Astrocyte (in vitro differentiated cells and primary cell): ENCODE measurements at regions not wholly inside any gene's neighbourhood (a gene's known extent, or its start where the extent isn't known, plus 50 kb on each side); places are given as distances from the start of the nearest gene placed in this dataset.

Source experiments
- DNase-seq: peaks from one replicate; pipeline ENCODE4 v3.0.0-alpha.2; 2010; ENCODE audit warnings: low read depth
- FAIRE-seq: peaks from 2 replicates; lab custom pipeline; 2011; peaks lifted over from hg19 to GRCh38; lab: Jason Lieb, UNC
- H2AFZ ChIP-seq: 2 replicates; pipeline ENCODE4 v1.6.0; 2012; ENCODE audit warnings: low read depth, low read length, inconsistent platforms
- H3K27ac ChIP-seq: 2 replicates; pipeline ENCODE4 v1.5.1; 2011; ENCODE audit warnings: low read depth, low read length, inconsistent platforms
- H3K27me3 ChIP-seq: 2 replicates; pipeline ENCODE4 v1.6.0; 2011; ENCODE audit warnings: low read length, inconsistent platforms; ENCODE audit not compliant: insufficient read depth
- H3K36me3 ChIP-seq: 2 replicates; pipeline ENCODE4 v1.5.1; 2011; ENCODE audit warnings: low read length, inconsistent platforms; ENCODE audit not compliant: insufficient read depth
- H3K4me1 ChIP-seq: 2 replicates; pipeline ENCODE4 v1.5.1; 2011; ENCODE audit warnings: low read length, inconsistent platforms; ENCODE audit not compliant: insufficient read depth
- H3K4me2 ChIP-seq: 2 replicates; pipeline ENCODE4 v1.6.0; 2012; ENCODE audit warnings: low read length, inconsistent platforms
- H3K4me3 ChIP-seq: 2 replicates; pipeline ENCODE4 v1.5.1; 2011; ENCODE audit warnings: low read depth, mild to moderate bottlenecking, low read length, inconsistent platforms; ENCODE audit not compliant: insufficient read depth
- H3K79me2 ChIP-seq: 2 replicates; pipeline ENCODE4 v1.6.0; 2012; ENCODE audit warnings: mild to moderate bottlenecking, low read length, inconsistent platforms; ENCODE audit not compliant: insufficient read depth
- H3K9ac ChIP-seq: 2 replicates; pipeline ENCODE4 v1.6.0; 2012; ENCODE audit warnings: mild to moderate bottlenecking, low read length, inconsistent platforms
- H3K9me3 ChIP-seq: 2 replicates; pipeline ENCODE4 v1.5.1; 2012; ENCODE audit warnings: low read depth, mild to moderate bottlenecking, low read length, inconsistent platforms; ENCODE audit not compliant: insufficient read depth
- H4K20me1 ChIP-seq: 2 replicates; pipeline ENCODE4 v1.6.0; 2012; ENCODE audit warnings: low read length, inconsistent platforms; ENCODE audit not compliant: insufficient read depth
- H3K27ac Mint-ChIP-seq: one replicate; pipeline ENCODE4 v1.8.0; 2021; ENCODE audit warnings: mild to moderate bottlenecking, mixed read lengths; ENCODE audit not compliant: unreplicated experiment
- H3K27me3 Mint-ChIP-seq: one replicate; pipeline ENCODE4 v1.8.0; 2021; ENCODE audit warnings: low read depth, mixed read lengths; ENCODE audit not compliant: unreplicated experiment
- H3K36me3 Mint-ChIP-seq: one replicate; pipeline ENCODE4 v1.8.0; 2021; ENCODE audit warnings: low read depth, mixed read lengths; ENCODE audit not compliant: unreplicated experiment
- H3K4me1 Mint-ChIP-seq: one replicate; pipeline ENCODE4 v1.8.0; 2021; ENCODE audit warnings: low read depth, mixed read lengths; ENCODE audit not compliant: unreplicated experiment
- H3K4me3 Mint-ChIP-seq: one replicate; pipeline ENCODE4 v1.8.0; 2021; ENCODE audit warnings: mild to moderate bottlenecking, moderate library complexity, mixed read lengths; ENCODE audit not compliant: unreplicated experiment
- H3K9me3 Mint-ChIP-seq: one replicate; pipeline ENCODE4 v1.8.0; 2021; ENCODE audit warnings: mild to moderate bottlenecking, mixed read lengths; ENCODE audit not compliant: unreplicated experiment
- CTCF ChIP-seq: IDR thresholded peaks from 2 replicates; pipeline ENCODE4 v1.5.1; 2011; ENCODE audit warnings: low read depth, mild to moderate bottlenecking, inconsistent platforms, low read length, moderate library complexity; ENCODE audit not compliant: insufficient read depth
- EZH2 ChIP-seq: IDR thresholded peaks from 2 replicates; pipeline ENCODE4 v1.6.1; 2012; ENCODE audit warnings: mild to moderate bottlenecking, low read length, inconsistent platforms; ENCODE audit not compliant: insufficient read depth

- Histone ChIP-seq H3K4me2 (no peak overlapping the region), H3K27me3 (peaks cover 4% of the 10 kb centered on the region), H4K20me1 (no peaks in the 10 kb centered on the region), H3K9me3 (peaks cover 6% of the 10 kb centered on the region), H3K36me3 (no peaks in the 10 kb centered on the region), H3K4me3 (no peak overlapping the region), H3K79me2 (no peaks in the 10 kb centered on the region), H3K9ac (no peak overlapping the region), H3K4me1 (no peaks in the 10 kb centered on the region), H3K27ac (no peak overlapping the region), H2AFZ (no peak overlapping the region)
- H3K27ac Mint-ChIP-seq, result no peak overlapping the region
- no peak overlapping the region for H3K4me3 Mint-ChIP-seq
- TF ChIP-seq CTCF (no peak), EZH2 (no peak)
- H3K36me3 Mint-ChIP-seq, result no peaks in the 10 kb centered on the region
- no peak for FAIRE-seq
- H3K4me1 Mint-ChIP-seq, result no peaks in the 10 kb centered on the region
- H3K9me3 Mint-ChIP-seq, result peaks cover 2% of the 10 kb centered on the region
- H3K27me3 Mint-ChIP-seq, result peaks cover 13% of the 10 kb centered on the region
- DNase-seq, result no peak
Observed at GRCh38 chr12:116640281-116640680, 81.1 kb downstream of the MAP1LC3B2 start.

GRCh38 chr12:116639765-116640164, 80.6 kb downstream of the MAP1LC3B2 start:
- H3K27me3 ChIP-seq, result peaks cover 3% of the 10 kb centered on the region
- TF ChIP-seq EZH2, result no peak
- no peak for FAIRE-seq
- no peak for DNase-seq
- Mint-ChIP-seq H3K36me3 (no peaks in the 10 kb centered on the region), H3K4me3 (no peak overlapping the region), H3K4me1 (no peaks in the 10 kb centered on the region), H3K9me3 (no peaks in the 10 kb centered on the region), H3K27me3 (peaks cover 16% of the 10 kb centered on the region), H3K27ac (no peak overlapping the region)
- H3K9me3 ChIP-seq, result peaks cover 2% of the 10 kb centered on the region
- no peak overlapping the region for H3K4me2 ChIP-seq
- no peak overlapping the region for H3K27ac ChIP-seq
- no peaks in the 10 kb centered on the region for H3K79me2 ChIP-seq
- H3K36me3 ChIP-seq, result no peaks in the 10 kb centered on the region
- H4K20me1 ChIP-seq, result no peaks in the 10 kb centered on the region
- no peak overlapping the region for H2AFZ ChIP-seq
- H3K4me1 ChIP-seq, result no peaks in the 10 kb centered on the region
- H3K9ac ChIP-seq, result no peak overlapping the region
- no peak overlapping the region for H3K4me3 ChIP-seq

GRCh38 chr12:116638376-116638775, 79.2 kb downstream of the MAP1LC3B2 start:
- H2AFZ ChIP-seq, result no peak overlapping the region

More at GRCh38 chr12:116638376-116638775, 79.2 kb downstream of the MAP1LC3B2 start:
- no peak overlapping the region for H3K4me2 ChIP-seq
- no peaks in the 10 kb centered on the region for H4K20me1 ChIP-seq
- H3K27ac ChIP-seq, result no peak overlapping the region
- H3K27me3 ChIP-seq, result peaks cover 2% of the 10 kb centered on the region
- H3K4me1 Mint-ChIP-seq, result no peaks in the 10 kb centered on the region
- H3K4me1 ChIP-seq, result no peaks in the 10 kb centered on the region
- no peak overlapping the region for H3K9ac ChIP-seq
- no peaks in the 10 kb centered on the region for H3K9me3 Mint-ChIP-seq
- no peaks in the 10 kb centered on the region for H3K36me3 ChIP-seq
- H3K4me3 ChIP-seq, result no peak overlapping the region
- no peak overlapping the region for H3K4me3 Mint-ChIP-seq
- H3K79me2 ChIP-seq, result no peaks in the 10 kb centered on the region
- DNase-seq (no peak), FAIRE-seq (no peak)
- H3K36me3 Mint-ChIP-seq, result no peaks in the 10 kb centered on the region
- no peaks in the 10 kb centered on the region for H3K9me3 ChIP-seq
- TF ChIP-seq CTCF (no peak), EZH2 (no peak)
- H3K27me3 Mint-ChIP-seq, result peaks cover 25% of the 10 kb centered on the region
- H3K27ac Mint-ChIP-seq, result no peak overlapping the region
